HG03135 (cell line): ENCODE measurements at regions not wholly inside any gene's neighbourhood (a gene's known extent, or its start where the extent isn't known, plus 50 kb on each side); places are given as distances from the start of the nearest gene placed in this dataset.
"Not testable (repeated sequence)": the region's sequence is repeated elsewhere in the genome, so short reads cannot be mapped to it uniquely, and the experiment has no call there.

ENCODE experiments used
- ATAC-seq: cut with Tn5 transposase; IDR thresholded peaks from one replicate; pipeline ENCODE4 v1.9.1; 2021; ENCODE audit warnings: mild to moderate bottlenecking, moderate library complexity; ENCODE audit not compliant: unreplicated experiment

GRCh38 chr18:59057493-59057795 is 82.2 kb upstream of the SEC11C start:
- no peak for ATAC-seq

GRCh38 chr18:59057969-59058368 is 81.7 kb upstream of the SEC11C start:
- no peak for ATAC-seq

GRCh38 chr18:59059140-59059539 is 80.5 kb upstream of the SEC11C start:
- no peak for ATAC-seq

- no peak for ATAC-seq
These were observed 79.1 kb upstream of the SEC11C start for GRCh38 chr18:59060551-59060950.

- no peak for ATAC-seq
These were observed 77.6 kb upstream of the SEC11C start for GRCh38 chr18:59061914-59062642.

- ATAC-seq, result no peak
These were observed 77.1 kb upstream of the SEC11C start for GRCh38 chr18:59062643-59063006.

GRCh38 chr18:59063300-59063906 is 76.3 kb upstream of the SEC11C start:
- no peak for ATAC-seq

- no peak for ATAC-seq
These were observed 75.8 kb upstream of the SEC11C start for GRCh38 chr18:59063912-59064311.

- ATAC-seq, result no peak
These were observed 74.0 kb upstream of the SEC11C start for GRCh38 chr18:59065684-59066083.

GRCh38 chr18:59067873-59068272 is 71.8 kb upstream of the SEC11C start:
- ATAC-seq, result no peak

- ATAC-seq, result no peak
These were observed 71.2 kb upstream of the SEC11C start for GRCh38 chr18:59068276-59069071.

- peak; percentile 76 for ATAC-seq
These were observed 69.3 kb upstream of the SEC11C start for GRCh38 chr18:59070181-59070912.

GRCh38 chr18:59072727-59073421 is 66.8 kb upstream of the SEC11C start:
- no peak for ATAC-seq

GRCh38 chr18:59075923-59076322 is 63.8 kb upstream of the SEC11C start:
- no peak for ATAC-seq

- ATAC-seq, result no peak
These were observed 60.4 kb upstream of the SEC11C start for GRCh38 chr18:59079264-59079663.

GRCh38 chr18:59079687-59080501 is 59.8 kb upstream of the SEC11C start:
- ATAC-seq, result not testable (repeated sequence)

GRCh38 chr18:59083136-59083818 is 56.4 kb upstream of the SEC11C start:
- no peak for ATAC-seq

- no peak for ATAC-seq
These were observed 54.4 kb upstream of the SEC11C start for GRCh38 chr18:59085126-59085794.

GRCh38 chr18:59085797-59086196 is 53.9 kb upstream of the SEC11C start:
- no peak for ATAC-seq
